ENCODE measurements at regions not wholly inside any gene's neighbourhood (a gene's known extent, or its start where the extent isn't known, plus 50 kb on each side); places are given as distances from the start of the nearest gene placed in this dataset.
A peak's percentile ranks its signal among the peaks of the same experiment; 100 is the strongest.
"Not testable (repeated sequence)": the region's sequence is repeated elsewhere in the genome, so short reads cannot be mapped to it uniquely, and the experiment has no call there.

- no peak overlapping the region for H3K27ac ChIP-seq
- no peak for TF ChIP-seq CTCF (conservative IDR thresholded peaks at IDR 0.05)
These were observed 64.9 kb upstream of the HSPA9 start for GRCh38 chr5:138640138-138640537.

GRCh38 chr5:138639326-138639725 lies 64.1 kb upstream of the HSPA9 start:
- no peak for TF ChIP-seq CTCF (conservative IDR thresholded peaks at IDR 0.05)
- H3K27ac ChIP-seq: no peak overlapping the region

GRCh38 chr5:138637256-138637655 lies 62.1 kb upstream of the HSPA9 start:
- no peak overlapping the region for H3K27ac ChIP-seq
- TF ChIP-seq CTCF (conservative IDR thresholded peaks at IDR 0.05): no peak

- no peak overlapping the region for H3K27ac ChIP-seq
- no peak for TF ChIP-seq CTCF (conservative IDR thresholded peaks at IDR 0.05)
These were observed 61.3 kb upstream of the HSPA9 start for GRCh38 chr5:138636398-138636944.

GRCh38 chr5:138635708-138636107 lies 60.5 kb upstream of the HSPA9 start:
- H3K27ac ChIP-seq: no peak overlapping the region
- no peak for TF ChIP-seq CTCF (conservative IDR thresholded peaks at IDR 0.05)

- no peak for TF ChIP-seq CTCF (conservative IDR thresholded peaks at IDR 0.05)
- H3K27ac ChIP-seq: no peak overlapping the region
These were observed 60.1 kb upstream of the HSPA9 start for GRCh38 chr5:138635265-138635664.

- H3K27ac ChIP-seq: not testable (repeated sequence)
These were observed 59.6 kb upstream of the HSPA9 start for GRCh38 chr5:138634804-138635203.

- peak; percentile 37; the same call in 1 of the 2 replicates for TF ChIP-seq CTCF (conservative IDR thresholded peaks at IDR 0.05)
- H3K27ac ChIP-seq: no peak overlapping the region
These were observed 57.8 kb upstream of the HSPA9 start for GRCh38 chr5:138632900-138633489.

All from VCaP (cell line).